Retinal pigment epithelial cell (primary cell): ENCODE measurements at regions not wholly inside any gene's neighbourhood (a gene's known extent, or its start where the extent isn't known, plus 50 kb on each side); places are given as distances from the start of the nearest gene placed in this dataset.

Experiments used
- DNase-seq: peaks from one replicate; pipeline ENCODE4 v3.0.0-alpha.2; 2010; ENCODE audit warnings: low read depth
- H3K4me3 ChIP-seq: 2 replicates; pipeline ENCODE4 v1.5.1; 2011; ENCODE audit warnings: mild to moderate bottlenecking, low read length, control low read depth, moderate library complexity
- TF ChIP-seq, protein P1 (sequence below): conservative IDR thresholded peaks from 2 replicates; pipeline ENCODE4 v1.5.1; 2011; ENCODE audit warnings: low read depth, low read length, control low read depth, inconsistent platforms

- no peak overlapping the region for H3K4me3 ChIP-seq
- no peak for DNase-seq
- TF ChIP-seq, protein P1, sequence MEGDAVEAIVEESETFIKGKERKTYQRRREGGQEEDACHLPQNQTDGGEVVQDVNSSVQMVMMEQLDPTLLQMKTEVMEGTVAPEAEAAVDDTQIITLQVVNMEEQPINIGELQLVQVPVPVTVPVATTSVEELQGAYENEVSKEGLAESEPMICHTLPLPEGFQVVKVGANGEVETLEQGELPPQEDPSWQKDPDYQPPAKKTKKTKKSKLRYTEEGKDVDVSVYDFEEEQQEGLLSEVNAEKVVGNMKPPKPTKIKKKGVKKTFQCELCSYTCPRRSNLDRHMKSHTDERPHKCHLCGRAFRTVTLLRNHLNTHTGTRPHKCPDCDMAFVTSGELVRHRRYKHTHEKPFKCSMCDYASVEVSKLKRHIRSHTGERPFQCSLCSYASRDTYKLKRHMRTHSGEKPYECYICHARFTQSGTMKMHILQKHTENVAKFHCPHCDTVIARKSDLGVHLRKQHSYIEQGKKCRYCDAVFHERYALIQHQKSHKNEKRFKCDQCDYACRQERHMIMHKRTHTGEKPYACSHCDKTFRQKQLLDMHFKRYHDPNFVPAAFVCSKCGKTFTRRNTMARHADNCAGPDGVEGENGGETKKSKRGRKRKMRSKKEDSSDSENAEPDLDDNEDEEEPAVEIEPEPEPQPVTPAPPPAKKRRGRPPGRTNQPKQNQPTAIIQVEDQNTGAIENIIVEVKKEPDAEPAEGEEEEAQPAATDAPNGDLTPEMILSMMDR = no peak
Measured at GRCh38 chr11:44493930-44494329, 71.5 kb upstream of the CD82 start.

GRCh38 chr11:44494785-44495184 lies 70.7 kb upstream of the CD82 start:
- no peak overlapping the region for H3K4me3 ChIP-seq
- TF ChIP-seq, protein P1 = no peak
- no peak for DNase-seq

- TF ChIP-seq, protein P1 = no peak
- no peak overlapping the region for H3K4me3 ChIP-seq
- no peak for DNase-seq
Measured at GRCh38 chr11:44496391-44496790, 69.1 kb upstream of the CD82 start.

GRCh38 chr11:44498089-44498871 lies 67.2 kb upstream of the CD82 start:
- DNase-seq = no peak
- TF ChIP-seq, protein P1 = no peak
- no peak overlapping the region for H3K4me3 ChIP-seq

- H3K4me3 ChIP-seq = no peak overlapping the region
- no peak for DNase-seq
- TF ChIP-seq, protein P1 = no peak
Measured at GRCh38 chr11:44502506-44502905, 63.0 kb upstream of the CD82 start.

- no peak overlapping the region for H3K4me3 ChIP-seq
- TF ChIP-seq, protein P1 = no peak
- no peak for DNase-seq
Measured at GRCh38 chr11:44505581-44506054, 59.8 kb upstream of the CD82 start.

GRCh38 chr11:44506375-44507016 lies 59.0 kb upstream of the CD82 start:
- H3K4me3 ChIP-seq = no peak overlapping the region
- no peak for DNase-seq
- TF ChIP-seq, protein P1 = no peak
